Ishikawa (cell line): ENCODE measurements at regions not wholly inside any gene's neighbourhood (a gene's known extent, or its start where the extent isn't known, plus 50 kb on each side); places are given as distances from the start of the nearest gene placed in this dataset.

ENCODE experiments used
- CEBPB ChIP-seq: IDR thresholded peaks from 2 replicates; pipeline ENCODE4 v1.6.1; 2012
- CREB1 ChIP-seq: IDR thresholded peaks from 2 replicates; pipeline ENCODE4 v1.6.1; 2012; ENCODE audit warnings: low read depth
- EGR1 ChIP-seq: IDR thresholded peaks from 2 replicates; pipeline ENCODE4 v1.6.1; 2012
- EP300 ChIP-seq: IDR thresholded peaks from 2 replicates; pipeline ENCODE4 v1.6.1; 2012; ENCODE audit warnings: borderline replicate concordance
- FOXM1 ChIP-seq: IDR thresholded peaks from 2 replicates; pipeline ENCODE4 v1.6.1; 2012; ENCODE audit warnings: low read depth, borderline replicate concordance
- MAX ChIP-seq: IDR thresholded peaks from 2 replicates; pipeline ENCODE4 v1.6.1; 2012
- NFIC ChIP-seq: IDR thresholded peaks from 2 replicates; pipeline ENCODE4 v1.6.1; 2012
- RAD21 ChIP-seq: IDR thresholded peaks from 2 replicates; pipeline ENCODE4 v1.6.1; 2012; ENCODE audit warnings: low read depth
- TAF1 ChIP-seq: IDR thresholded peaks from 2 replicates; pipeline ENCODE4 v1.6.1; 2012; ENCODE audit warnings: low read depth, mild to moderate bottlenecking
- TCF12 ChIP-seq: IDR thresholded peaks from 2 replicates; pipeline ENCODE4 v1.6.1; 2012; ENCODE audit warnings: low read depth
- TEAD4 ChIP-seq: IDR thresholded peaks from 2 replicates; pipeline ENCODE4 v1.6.1; 2012
- YY1 ChIP-seq: IDR thresholded peaks from 2 replicates; pipeline ENCODE4 v1.6.1; 2012; ENCODE audit warnings: low read depth
- ZBTB7A ChIP-seq: IDR thresholded peaks from 2 replicates; pipeline ENCODE4 v1.6.1; 2012; ENCODE audit warnings: low read depth
- TF ChIP-seq, protein P1 (sequence below): IDR thresholded peaks from 2 replicates; pipeline ENCODE4 v1.6.1; 2012; ENCODE audit warnings: low read depth, mild to moderate bottlenecking
- TF ChIP-seq, protein P2 (sequence below): IDR thresholded peaks from 2 replicates; pipeline ENCODE4 v1.6.1; 2012

- TF ChIP-seq TAF1 (no peak), MAX (no peak), TCF12 (no peak), EGR1 (no peak), EP300 (no peak), ZBTB7A (no peak), NFIC (no peak), TEAD4 (no peak), FOXM1 (no peak), YY1 (no peak)
- TF ChIP-seq, protein P1, sequence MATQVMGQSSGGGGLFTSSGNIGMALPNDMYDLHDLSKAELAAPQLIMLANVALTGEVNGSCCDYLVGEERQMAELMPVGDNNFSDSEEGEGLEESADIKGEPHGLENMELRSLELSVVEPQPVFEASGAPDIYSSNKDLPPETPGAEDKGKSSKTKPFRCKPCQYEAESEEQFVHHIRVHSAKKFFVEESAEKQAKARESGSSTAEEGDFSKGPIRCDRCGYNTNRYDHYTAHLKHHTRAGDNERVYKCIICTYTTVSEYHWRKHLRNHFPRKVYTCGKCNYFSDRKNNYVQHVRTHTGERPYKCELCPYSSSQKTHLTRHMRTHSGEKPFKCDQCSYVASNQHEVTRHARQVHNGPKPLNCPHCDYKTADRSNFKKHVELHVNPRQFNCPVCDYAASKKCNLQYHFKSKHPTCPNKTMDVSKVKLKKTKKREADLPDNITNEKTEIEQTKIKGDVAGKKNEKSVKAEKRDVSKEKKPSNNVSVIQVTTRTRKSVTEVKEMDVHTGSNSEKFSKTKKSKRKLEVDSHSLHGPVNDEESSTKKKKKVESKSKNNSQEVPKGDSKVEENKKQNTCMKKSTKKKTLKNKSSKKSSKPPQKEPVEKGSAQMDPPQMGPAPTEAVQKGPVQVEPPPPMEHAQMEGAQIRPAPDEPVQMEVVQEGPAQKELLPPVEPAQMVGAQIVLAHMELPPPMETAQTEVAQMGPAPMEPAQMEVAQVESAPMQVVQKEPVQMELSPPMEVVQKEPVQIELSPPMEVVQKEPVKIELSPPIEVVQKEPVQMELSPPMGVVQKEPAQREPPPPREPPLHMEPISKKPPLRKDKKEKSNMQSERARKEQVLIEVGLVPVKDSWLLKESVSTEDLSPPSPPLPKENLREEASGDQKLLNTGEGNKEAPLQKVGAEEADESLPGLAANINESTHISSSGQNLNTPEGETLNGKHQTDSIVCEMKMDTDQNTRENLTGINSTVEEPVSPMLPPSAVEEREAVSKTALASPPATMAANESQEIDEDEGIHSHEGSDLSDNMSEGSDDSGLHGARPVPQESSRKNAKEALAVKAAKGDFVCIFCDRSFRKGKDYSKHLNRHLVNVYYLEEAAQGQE: no peak
These were observed 1682.3 kb upstream of the PIK3C3 start for GRCh38 chr18:40272630-40273231.

- TF ChIP-seq, protein P1: no peak
- TF ChIP-seq YY1 (no peak), FOXM1 (no peak), TCF12 (no peak), MAX (no peak), ZBTB7A (no peak), RAD21 (no peak), TAF1 (no peak), CREB1 (no peak), CEBPB (no peak)
- TF ChIP-seq, protein P2, sequence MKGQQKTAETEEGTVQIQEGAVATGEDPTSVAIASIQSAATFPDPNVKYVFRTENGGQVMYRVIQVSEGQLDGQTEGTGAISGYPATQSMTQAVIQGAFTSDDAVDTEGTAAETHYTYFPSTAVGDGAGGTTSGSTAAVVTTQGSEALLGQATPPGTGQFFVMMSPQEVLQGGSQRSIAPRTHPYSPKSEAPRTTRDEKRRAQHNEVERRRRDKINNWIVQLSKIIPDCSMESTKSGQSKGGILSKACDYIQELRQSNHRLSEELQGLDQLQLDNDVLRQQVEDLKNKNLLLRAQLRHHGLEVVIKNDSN: no peak
These were observed 1695.8 kb upstream of the PIK3C3 start for GRCh38 chr18:40259115-40259835.

GRCh38 chr18:40258311-40258710 is 1696.7 kb upstream of the PIK3C3 start:
- TF ChIP-seq CREB1: no peak
- TF ChIP-seq MAX: no peak
- TF ChIP-seq, protein P2: no peak
- no peak for TF ChIP-seq YY1
- TF ChIP-seq TCF12: no peak
- TF ChIP-seq, protein P1: no peak
- TF ChIP-seq NFIC: no peak
- TF ChIP-seq FOXM1: no peak
- TF ChIP-seq ZBTB7A: no peak
- TF ChIP-seq CEBPB: no peak
- TF ChIP-seq EGR1: no peak
- no peak for TF ChIP-seq EP300
- no peak for TF ChIP-seq RAD21
- no peak for TF ChIP-seq TEAD4
- no peak for TF ChIP-seq TAF1

- TF ChIP-seq TEAD4 (no peak), FOXM1 (no peak), TAF1 (no peak), EGR1 (no peak), ZBTB7A (no peak)
These were observed 1704.8 kb upstream of the PIK3C3 start for GRCh38 chr18:40250236-40250635.
